ENCODE measurements at regions not wholly inside any gene's neighbourhood (a gene's known extent, or its start where the extent isn't known, plus 50 kb on each side); places are given as distances from the start of the nearest gene placed in this dataset.

DNA sequence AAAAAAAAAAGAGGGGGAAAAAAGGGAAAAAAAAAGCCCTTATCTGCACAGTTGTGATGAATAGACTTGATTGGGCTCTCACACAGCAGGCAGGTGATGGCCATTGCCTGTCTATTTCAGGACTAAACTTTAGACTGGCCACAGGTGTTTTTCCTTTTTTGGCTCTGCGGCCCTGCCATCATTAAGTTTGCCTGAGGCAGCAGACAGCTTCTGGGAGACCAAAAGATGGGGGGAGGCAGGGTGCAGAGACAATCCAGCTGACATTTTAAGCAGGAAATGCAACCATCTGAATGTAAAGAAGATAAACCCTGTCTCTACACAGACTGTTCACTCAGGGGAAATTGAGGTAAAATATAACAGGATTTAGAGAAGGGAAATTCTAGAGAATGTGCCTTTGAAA is 295.0 kb upstream of the KCNH8 start:
- WGBS (ENCODE audit: insufficient coverage): 100% methylated on average over 1 of the region's 1 CpG
- Histone ChIP-seq H3K9ac (ENCODE audit: insufficient read depth, low read length, poor library complexity, severe bottlenecking) (no peak overlapping the region), H3K79me2 (ENCODE audit: insufficient read depth, low read length) (no peaks in the 10 kb centered on the region), H3K27me3 (ENCODE audit: control insufficient read depth in 2 of 2, insufficient read depth in 2 of 2, low read length in 2 of 2) (no peaks in the 10 kb centered on the region), H3K9me3 (replicated peaks in 1 of 2; ENCODE audit: control insufficient read depth in 1 of 2, insufficient read depth in 1 of 2, low read length in 2 of 2) (no peaks in the 10 kb centered on the region), H2AFZ (ENCODE audit: insufficient read depth, low read depth, low read length, poor library complexity, severe bottlenecking) (no peak overlapping the region), H3K4me2 (replicated peaks; ENCODE audit: extremely low read depth, low read length, poor library complexity, severe bottlenecking) (no peak overlapping the region), H3K4me3 (replicated peaks in 1 of 3; ENCODE audit: low read depth in 2 of 3, low read length in 3 of 3) (no peak overlapping the region), H3K27ac (ENCODE audit: low read depth in 1 of 2, low read length in 2 of 2) (no peak overlapping the region), H4K20me1 (ENCODE audit: insufficient read depth, low read length) (no peaks in the 10 kb centered on the region), H3K36me3 (replicated peaks in 1 of 2; ENCODE audit: control insufficient read depth in 1 of 2, insufficient read depth in 2 of 2, low read length in 2 of 2) (no peaks in the 10 kb centered on the region), H3K4me1 (ENCODE audit: control insufficient read depth in 1 of 2, insufficient read depth in 2 of 2, low read length in 2 of 2) (no peaks in the 10 kb centered on the region)
- Mint-ChIP-seq H3K27ac (no peak overlapping the region), H3K4me3 (no peak overlapping the region), H3K36me3 (no peaks in the 10 kb centered on the region), H3K4me1 (peaks cover 2% of the 10 kb centered on the region), H3K27me3 (ENCODE audit: low read depth in 3 of 3) (no peaks in the 10 kb centered on the region), H3K9me3 (no peaks in the 10 kb centered on the region)
- intact Hi-C loops (cut with micrococcal nuclease): no loop called here
- no peak for DNase-seq
- TF ChIP-seq, protein P1, sequence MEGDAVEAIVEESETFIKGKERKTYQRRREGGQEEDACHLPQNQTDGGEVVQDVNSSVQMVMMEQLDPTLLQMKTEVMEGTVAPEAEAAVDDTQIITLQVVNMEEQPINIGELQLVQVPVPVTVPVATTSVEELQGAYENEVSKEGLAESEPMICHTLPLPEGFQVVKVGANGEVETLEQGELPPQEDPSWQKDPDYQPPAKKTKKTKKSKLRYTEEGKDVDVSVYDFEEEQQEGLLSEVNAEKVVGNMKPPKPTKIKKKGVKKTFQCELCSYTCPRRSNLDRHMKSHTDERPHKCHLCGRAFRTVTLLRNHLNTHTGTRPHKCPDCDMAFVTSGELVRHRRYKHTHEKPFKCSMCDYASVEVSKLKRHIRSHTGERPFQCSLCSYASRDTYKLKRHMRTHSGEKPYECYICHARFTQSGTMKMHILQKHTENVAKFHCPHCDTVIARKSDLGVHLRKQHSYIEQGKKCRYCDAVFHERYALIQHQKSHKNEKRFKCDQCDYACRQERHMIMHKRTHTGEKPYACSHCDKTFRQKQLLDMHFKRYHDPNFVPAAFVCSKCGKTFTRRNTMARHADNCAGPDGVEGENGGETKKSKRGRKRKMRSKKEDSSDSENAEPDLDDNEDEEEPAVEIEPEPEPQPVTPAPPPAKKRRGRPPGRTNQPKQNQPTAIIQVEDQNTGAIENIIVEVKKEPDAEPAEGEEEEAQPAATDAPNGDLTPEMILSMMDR (IDR thresholded peaks at IDR 0.05): no peak

DNA sequence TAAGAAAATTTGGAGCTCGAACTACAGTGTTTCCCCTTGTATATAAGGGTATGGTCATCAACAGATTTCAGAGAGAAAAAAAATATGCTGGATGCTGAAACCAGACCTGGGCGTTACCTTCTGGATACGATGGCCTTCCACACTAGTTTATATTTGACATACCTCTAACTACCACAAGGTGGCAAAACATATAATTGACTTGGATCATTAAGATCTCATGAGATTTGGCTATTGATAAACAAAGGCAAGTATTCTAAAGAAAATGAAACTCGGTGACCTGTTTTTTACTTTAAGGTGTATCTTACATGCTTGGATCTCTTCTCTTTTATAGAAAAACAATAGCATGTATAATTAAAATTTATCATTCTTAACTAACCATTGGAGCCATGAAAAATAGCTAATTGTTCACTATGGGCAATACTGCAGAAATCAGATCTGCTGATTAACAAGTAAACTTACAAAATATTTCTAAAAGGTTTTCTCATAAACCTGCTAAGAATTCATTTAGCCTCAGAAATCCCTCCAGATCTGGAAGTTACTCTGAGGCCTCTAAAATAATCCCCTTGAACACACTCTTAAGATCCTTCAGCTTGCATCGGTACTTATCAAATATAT is 300.6 kb upstream of the KCNH8 start:
- WGBS (ENCODE audit: insufficient coverage): no CpG with 5 or more reads among the region's 5 CpGs

More for the DNA sequence above, 300.6 kb upstream of the KCNH8 start:
- no peak overlapping the region for H3K4me2 ChIP-seq (replicated peaks; ENCODE audit: extremely low read depth, low read length, poor library complexity, severe bottlenecking)
- peaks cover 0 to 6% (median 2%) of the 10 kb centered on the region in 7 donors for H3K9me3 Mint-ChIP-seq
- H3K27me3 ChIP-seq (ENCODE audit: control insufficient read depth in 2 of 2, insufficient read depth in 2 of 2, low read length in 2 of 2): no peaks in the 10 kb centered on the region
- H3K4me1 ChIP-seq (ENCODE audit: control insufficient read depth in 1 of 2, insufficient read depth in 2 of 2, low read length in 2 of 2): peaks cover 0 to 5% of the 10 kb centered on the region in 2 donors
- no peaks in the 10 kb centered on the region for H3K79me2 ChIP-seq (ENCODE audit: insufficient read depth, low read length)
- DNase-seq: peak in 1 of 3 donors; percentile 2
- H3K9ac ChIP-seq (ENCODE audit: insufficient read depth, low read length, poor library complexity, severe bottlenecking): no peak overlapping the region
- no peaks in the 10 kb centered on the region for H3K36me3 Mint-ChIP-seq
- H3K27me3 Mint-ChIP-seq (ENCODE audit: low read depth in 3 of 3): no peaks in the 10 kb centered on the region
- TF ChIP-seq, protein P1 (IDR thresholded peaks at IDR 0.05): peak; percentile 18
- no peak overlapping the region for H3K27ac Mint-ChIP-seq
- intact Hi-C loops (cut with micrococcal nuclease): no loop called here
- peaks cover 10% of the 10 kb centered on the region for H3K4me1 Mint-ChIP-seq
- H3K4me3 ChIP-seq (replicated peaks in 1 of 3; ENCODE audit: low read depth in 2 of 3, low read length in 3 of 3): no peak overlapping the region
- H2AFZ ChIP-seq (ENCODE audit: insufficient read depth, low read depth, low read length, poor library complexity, severe bottlenecking): no peak overlapping the region
- no peaks in the 10 kb centered on the region for H3K9me3 ChIP-seq (replicated peaks in 1 of 2; ENCODE audit: control insufficient read depth in 1 of 2, insufficient read depth in 1 of 2, low read length in 2 of 2)
- no peaks in the 10 kb centered on the region for H4K20me1 ChIP-seq (ENCODE audit: insufficient read depth, low read length)
- H3K4me3 Mint-ChIP-seq: no peak overlapping the region
- no peaks in the 10 kb centered on the region for H3K36me3 ChIP-seq (replicated peaks in 1 of 2; ENCODE audit: control insufficient read depth in 1 of 2, insufficient read depth in 2 of 2, low read length in 2 of 2)
- H3K27ac ChIP-seq (ENCODE audit: low read depth in 1 of 2, low read length in 2 of 2): no peak overlapping the region
